GM18505 (cell line): ENCODE measurements at regions not wholly inside any gene's neighbourhood (a gene's known extent, or its start where the extent isn't known, plus 50 kb on each side); places are given as distances from the start of the nearest gene placed in this dataset.
A peak's percentile ranks its signal among the peaks of the same experiment; 100 is the strongest.

Experiments used
- ATAC-seq: cut with Tn5 transposase; IDR thresholded peaks from one replicate; pipeline ENCODE4 v1.9.1; 2021; ENCODE audit not compliant: unreplicated experiment
- POLR2A ChIP-seq: IDR thresholded peaks from 4 replicates; pipeline ENCODE4 v1.6.1; 2011; ENCODE audit warnings: borderline replicate concordance; ENCODE audit not compliant: insufficient read depth, insufficient read length; ENCODE audit errors: extremely low read depth

DNA sequence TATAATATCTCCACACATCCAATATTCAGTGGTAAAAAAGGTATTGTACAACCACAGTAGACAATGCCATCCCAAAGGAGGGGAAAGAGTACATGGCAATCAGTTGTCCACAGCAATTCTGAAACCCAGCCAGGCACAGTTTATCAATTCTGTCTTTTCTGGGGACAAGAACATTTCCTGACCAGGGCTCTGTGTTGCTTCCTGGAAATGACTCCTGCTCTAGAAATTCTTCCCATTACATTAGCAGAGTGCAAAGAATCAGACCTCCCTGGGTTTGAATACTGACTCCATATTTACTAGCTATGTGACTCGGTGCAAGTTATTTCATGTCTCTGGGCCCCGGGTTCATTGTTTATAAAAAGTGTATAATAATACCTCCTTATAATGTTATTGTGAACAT is 220.4 kb upstream of the CFAP20DC start:
- no peak for TF ChIP-seq POLR2A
- no peak for ATAC-seq

DNA sequence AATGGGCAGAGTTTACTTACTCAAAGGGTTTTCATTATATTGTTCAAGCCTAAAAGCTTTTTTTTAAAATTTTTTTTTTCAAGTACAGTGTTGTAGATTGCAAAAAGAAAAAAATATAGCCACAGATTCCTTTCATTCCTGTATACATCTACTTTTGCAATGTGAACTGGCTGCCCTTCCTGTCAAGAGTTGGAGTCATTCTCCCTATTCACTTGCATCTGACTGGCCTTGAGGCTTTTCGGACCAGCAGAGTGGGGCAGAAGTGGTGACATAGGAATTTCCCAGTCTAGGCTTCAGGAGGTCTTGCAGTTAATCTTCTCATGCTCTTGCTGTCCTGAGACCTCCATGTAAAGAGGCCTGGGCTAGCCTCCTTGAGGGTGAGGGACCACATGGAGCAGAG is 218.3 kb upstream of the CFAP20DC start:
- no peak for TF ChIP-seq POLR2A
- no peak for ATAC-seq

DNA sequence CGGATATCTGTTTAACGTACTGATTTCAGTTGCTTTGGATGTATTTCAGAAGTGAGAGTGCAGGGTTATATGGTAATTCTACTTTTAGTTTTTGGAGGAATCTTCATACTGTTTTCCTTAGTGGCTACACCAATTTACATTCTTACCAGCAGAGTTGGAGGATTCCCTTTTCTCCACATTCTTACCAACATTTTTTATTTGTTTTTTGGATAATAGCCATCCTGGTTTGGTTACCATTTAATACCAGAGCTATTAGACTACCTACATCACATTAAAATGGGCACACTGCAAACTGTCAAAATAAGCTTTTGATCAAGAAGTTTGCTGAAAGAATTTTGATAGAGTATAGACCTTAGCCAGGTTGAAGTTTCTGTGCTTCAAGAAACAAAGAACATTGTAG is 217.2 kb upstream of the CFAP20DC start:
- TF ChIP-seq POLR2A: no peak
- ATAC-seq: no peak

DNA sequence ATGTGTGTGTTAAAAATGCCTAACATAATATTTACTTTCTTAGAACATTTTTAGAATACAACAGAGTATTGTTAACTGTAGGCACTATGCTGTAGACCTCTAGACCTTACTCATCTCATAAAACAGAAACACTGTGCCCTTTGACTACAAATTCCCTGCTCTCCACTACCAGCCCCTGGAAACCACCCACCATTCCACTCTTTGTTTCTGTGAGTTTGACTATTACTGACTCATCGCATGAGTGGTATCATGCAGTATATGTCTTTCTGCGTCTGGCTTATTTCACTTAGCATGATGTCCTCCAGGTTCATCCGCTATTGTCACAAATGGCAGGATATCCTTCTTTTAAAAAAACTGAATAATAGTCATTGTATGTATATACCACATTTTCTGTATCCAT is 216.7 kb upstream of the CFAP20DC start:
- no peak for ATAC-seq
- TF ChIP-seq POLR2A: no peak

DNA sequence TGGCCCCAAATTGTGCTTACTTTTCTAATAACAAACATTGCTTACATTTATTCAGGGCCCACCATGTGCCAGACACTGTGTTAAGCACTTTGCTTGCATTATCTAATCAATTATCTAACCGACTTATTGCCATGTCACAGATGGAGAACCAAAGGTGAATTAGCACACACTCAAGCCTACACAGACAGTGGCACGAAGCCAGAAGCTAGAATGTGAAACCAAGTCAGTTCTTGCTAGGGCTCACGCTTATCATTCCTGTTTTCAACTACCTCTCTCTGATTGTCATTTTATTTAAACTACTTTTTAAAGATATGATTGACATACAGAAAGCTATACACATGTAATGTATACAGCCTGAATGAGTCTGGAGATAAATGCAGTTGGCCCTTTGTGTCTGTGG is 215.7 kb upstream of the CFAP20DC start:
- no peak for TF ChIP-seq POLR2A

DNA sequence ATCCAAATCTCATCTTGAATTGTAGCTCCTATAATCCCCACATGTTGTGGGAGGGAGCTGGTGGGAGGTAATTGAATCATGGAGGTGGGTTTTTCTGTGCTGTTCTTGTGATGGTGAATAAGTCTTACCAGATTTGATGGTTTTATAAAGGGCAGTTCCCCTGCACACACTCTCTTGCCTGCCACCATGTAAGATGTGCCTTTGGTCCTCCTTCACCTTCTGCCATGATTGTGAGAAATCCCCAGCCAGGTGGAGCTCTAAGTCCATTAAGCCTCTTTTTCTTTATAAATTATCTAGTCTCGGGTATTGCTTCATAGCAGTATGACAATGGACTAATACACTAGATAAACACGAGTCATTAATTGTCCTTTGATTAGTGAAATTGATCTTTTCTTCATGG is 214.5 kb upstream of the CFAP20DC start:
- TF ChIP-seq POLR2A: no peak
- ATAC-seq: no peak

More for the DNA sequence above, 215.7 kb upstream of the CFAP20DC start:
- ATAC-seq: no peak

DNA sequence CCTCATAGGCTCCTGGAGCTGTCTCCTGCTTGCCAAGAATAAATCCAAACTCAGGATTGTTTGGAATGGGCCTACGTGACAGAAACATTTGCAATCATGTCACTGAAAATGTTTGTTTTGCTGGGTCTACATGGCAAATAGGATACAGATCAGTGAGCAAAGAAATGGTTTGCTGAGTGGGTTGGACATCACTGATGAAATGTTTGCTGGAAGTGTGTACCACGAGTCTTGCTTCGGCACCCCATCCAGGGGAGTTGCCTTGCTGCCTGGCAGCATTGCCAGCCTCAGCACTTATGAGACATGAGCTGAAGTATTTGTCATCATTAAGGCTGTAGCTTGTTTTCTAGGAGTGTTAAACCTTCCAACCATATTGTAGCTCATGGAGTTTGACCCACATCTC is 213.3 kb upstream of the CFAP20DC start:
- ATAC-seq: no peak
- TF ChIP-seq POLR2A: no peak

DNA sequence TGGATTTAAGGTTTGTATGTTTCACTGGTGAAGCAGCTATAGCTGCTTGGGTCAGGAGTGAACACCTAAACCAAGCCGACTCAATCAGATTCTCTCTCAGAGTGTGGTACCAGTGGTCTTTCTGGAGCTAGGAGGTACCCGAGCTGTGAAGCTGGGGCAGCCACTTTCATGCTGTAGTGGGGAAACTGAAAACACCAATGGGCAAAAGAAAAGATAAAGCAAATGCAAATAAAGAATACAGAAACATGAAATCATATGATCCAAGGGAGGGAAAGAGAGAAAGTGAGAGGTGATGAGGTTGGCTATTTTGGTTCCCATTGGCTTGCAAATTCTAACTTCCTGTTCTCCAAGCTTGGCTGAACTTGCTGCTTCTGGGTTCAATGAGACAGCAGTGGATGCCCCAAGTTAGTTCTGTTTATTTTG is 212.3 kb upstream of the CFAP20DC start:
- ATAC-seq: peak; percentile 93
- TF ChIP-seq POLR2A: no peak

DNA sequence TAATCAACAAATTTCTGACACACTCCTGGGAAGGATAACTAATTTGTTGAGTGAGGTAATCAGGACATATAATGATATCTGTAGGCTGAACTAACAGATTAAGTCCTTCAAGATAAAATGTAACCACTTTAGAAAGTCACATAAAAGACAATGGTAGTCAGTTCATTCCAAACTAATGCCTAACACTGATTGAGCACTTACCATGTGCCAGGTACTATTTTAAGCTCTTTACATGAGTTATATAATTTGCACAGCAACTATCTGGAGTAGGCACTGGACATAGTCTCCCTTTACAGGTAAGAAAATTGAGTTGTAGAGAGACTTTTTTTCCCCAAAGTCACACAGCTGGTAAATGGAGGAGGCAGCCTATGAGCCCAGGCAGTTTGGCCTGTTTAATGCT is 211.2 kb upstream of the CFAP20DC start:
- no peak for ATAC-seq
- TF ChIP-seq POLR2A: no peak

DNA sequence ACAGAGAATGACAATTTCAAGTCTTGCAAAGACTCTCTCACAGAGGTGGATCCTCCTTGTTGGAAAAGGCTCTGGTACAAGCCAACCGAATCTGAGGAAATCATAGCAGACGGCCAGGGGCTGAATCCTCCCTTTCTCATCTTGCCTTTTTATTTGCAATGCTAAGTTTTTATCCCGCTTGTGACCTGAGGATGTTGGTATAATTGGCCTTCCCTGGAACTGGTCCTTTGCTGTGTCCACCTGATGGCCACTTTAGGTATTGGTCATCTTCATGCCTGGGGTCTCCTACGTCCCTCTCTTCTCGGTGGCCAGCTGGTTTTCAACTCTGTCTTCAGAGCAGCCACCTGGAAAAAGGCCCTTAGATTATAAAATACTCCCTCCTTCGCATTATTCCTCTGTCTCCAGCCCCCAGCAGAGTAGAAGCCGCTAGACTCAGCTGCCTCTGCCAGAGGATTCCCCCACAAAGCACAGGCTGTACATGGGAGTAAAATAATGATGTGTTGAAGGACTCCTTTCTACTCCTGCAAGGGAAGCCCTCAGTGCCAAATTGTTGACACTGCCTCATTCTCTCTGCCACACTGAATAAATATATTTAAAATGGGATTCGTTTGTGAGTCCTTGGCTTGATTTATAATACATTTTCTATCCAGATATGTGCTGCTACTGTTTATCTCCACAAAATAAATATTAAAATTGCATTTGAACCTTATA is 208.9 kb upstream of the CFAP20DC start:
- no peak for TF ChIP-seq POLR2A
- ATAC-seq: no peak

DNA sequence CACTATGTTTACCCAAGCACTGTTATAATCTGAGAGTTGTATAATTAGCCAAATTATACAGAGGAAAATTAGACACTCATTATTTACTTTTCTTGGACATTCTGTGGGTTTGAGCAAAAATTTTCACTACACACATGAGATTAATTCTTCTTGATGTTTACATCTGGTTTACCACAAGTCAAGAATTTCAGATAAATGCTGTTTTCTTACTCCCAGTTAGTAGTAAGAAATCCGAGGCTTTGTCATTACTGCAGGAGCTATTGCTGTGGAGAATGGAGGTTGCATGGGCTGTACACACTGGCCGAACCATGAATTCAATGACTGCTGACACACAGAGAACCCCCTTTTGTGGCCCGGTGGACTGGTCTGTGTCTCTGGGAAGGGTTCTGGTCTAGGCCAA is 207.7 kb upstream of the CFAP20DC start:
- ATAC-seq: no peak
- no peak for TF ChIP-seq POLR2A

DNA sequence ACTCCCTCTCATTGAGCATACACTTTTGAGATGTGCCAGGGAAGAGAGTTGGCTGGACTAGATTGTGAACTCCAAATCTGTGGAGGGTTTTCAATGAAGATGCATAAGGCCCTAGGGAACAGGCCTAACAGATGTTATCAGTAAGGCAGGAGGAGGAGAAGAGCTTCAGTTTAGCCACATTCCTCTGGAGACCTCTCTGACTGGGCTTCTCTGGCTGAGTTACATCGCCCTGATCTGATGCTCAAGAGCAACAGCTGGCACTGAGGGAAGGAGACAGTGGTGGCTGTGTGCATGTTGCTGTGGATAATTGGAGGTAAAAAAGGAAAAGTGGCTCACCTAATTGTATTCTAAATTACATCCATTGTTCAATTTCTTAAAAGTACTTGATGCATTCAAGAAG is 206.4 kb upstream of the CFAP20DC start:
- ATAC-seq: no peak
- TF ChIP-seq POLR2A: no peak

DNA sequence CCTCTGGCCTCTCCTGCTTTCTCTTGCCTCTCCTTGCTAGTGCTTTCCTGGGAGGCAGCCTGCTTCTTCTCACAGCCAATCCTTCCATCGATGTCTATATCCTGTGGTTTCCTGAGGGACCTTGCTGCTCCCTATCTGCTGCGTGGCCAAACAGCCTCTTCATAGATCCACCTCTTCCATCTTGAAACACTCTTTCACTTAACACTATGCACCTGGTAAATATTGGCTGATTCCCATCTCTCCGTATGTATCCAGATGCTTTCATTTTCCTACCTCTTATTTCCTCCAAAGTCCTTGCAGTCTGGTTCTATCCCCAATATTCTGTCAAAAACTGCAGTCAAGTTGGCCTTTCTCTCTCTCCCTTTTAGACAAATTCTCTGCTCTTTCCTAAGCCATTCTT is 205.2 kb upstream of the CFAP20DC start:
- no peak for ATAC-seq

DNA sequence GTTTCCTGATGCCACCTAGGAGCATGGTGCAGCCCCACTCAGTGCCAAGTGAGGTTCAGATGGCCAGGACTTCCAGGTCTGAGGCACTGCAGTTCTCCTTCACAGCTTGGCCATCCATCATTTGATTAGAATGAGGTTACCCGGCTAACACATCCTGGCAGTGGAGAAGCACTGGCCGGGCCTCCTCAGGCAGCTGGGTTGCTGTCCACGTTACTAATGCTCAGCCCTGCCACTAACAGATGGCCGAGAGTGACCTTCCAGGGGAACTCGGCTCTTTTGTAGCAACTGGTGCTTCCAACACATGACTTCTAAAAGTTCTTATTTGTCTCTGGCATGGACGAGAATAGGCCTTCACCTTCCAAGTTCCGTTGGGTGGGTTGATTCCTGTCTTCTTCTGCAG is 204.6 kb upstream of the CFAP20DC start:
- no peak for TF ChIP-seq POLR2A
- no peak for ATAC-seq

More for the DNA sequence above, 205.2 kb upstream of the CFAP20DC start:
- TF ChIP-seq POLR2A: no peak

DNA sequence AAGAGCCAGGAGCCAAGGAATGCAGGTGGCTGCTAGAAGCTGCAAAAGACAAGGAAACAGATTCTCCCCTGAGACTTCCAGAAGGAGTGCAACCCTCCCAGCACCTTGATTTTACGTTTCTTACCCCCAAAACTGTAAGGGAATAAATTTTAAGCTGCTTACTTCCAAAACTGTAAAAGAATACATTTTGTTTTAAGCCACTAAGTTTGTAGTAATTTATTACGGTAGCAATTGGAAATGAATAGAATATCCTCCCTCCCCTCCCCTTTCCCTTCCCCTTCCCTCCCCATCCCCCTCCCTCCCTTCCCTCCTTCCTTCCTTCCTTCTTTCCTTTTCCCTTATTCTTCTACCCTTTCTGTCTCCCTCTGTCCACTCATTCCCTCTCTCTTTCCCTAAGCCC is 203.7 kb upstream of the CFAP20DC start:
- TF ChIP-seq POLR2A: no peak
- no peak for ATAC-seq

DNA sequence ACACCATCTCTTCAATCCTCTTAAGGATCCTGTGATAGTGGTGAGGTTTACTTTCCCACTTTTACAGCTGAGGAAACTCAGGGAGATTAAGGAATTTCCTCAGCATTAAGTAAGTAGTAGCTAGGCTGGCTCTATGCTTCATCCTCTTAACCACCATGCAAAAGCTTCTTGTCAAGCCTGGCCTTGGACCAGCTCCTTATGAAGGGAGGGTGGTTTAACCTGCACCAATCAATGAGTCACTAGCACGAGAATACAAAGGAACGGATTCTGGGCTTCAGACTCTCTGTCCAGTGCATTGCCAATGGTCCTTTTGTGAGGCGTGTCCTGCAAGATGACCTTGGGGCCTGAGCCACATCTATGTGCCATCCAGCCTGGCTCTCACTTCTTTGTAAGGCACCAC is 202.0 kb upstream of the CFAP20DC start:
- TF ChIP-seq POLR2A: no peak
- ATAC-seq: no peak

DNA sequence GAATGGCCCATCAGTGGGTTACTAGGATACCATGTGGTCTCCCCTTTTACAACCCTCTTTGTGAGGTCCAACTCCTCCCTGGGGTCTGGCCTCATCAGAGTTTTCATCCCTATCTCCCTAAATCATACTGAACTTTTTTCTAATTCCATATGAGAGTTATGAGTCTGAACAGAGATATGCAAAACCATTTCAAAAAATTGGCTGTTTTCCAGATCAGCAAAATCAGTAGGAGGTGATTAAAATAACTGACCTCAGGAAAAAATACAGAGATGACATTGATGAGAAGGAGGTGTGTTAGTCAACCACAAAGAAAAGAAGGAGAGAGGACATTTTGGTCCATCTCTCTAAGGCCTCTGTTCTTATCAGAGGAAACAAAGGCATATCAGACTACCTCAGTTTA is 200.8 kb upstream of the CFAP20DC start:
- no peak for TF ChIP-seq POLR2A
- no peak for ATAC-seq
